IMR-90 (cell line): ENCODE measurements at regions not wholly inside any gene's neighbourhood (a gene's known extent, or its start where the extent isn't known, plus 50 kb on each side); places are given as distances from the start of the nearest gene placed in this dataset.
"Not testable (repeated sequence)": the region's sequence is repeated elsewhere in the genome, so short reads cannot be mapped to it uniquely, and the experiment has no call there.

ENCODE experiments used
- ATAC-seq: fragments of 200-7000 bp; cut with Tn5 transposase; 2 replicates; pipeline ENCODE4 v1.9.1; 2020; ENCODE audit warnings: low read depth, mild to moderate bottlenecking, moderate library complexity
- BruUV-seq: library from RNA; stranded (reverse); fragments of 400-500 nt; replicated peaks from 2 replicates; lab custom pipeline; 2021; lab: Mats Ljungman, UMichigan
- CTCF ChIA-PET: fragments of 300-600 bp; formaldehyde crosslinking; extraction: SDS; loops from one replicate; lab custom pipeline; 2021; ENCODE audit warnings: antibody characterized with exemption; lab: Yijun Ruan, JAX
- POLR2A ChIA-PET: fragments of 300-600 bp; sonication (Branson Sonifier 250); formaldehyde crosslinking; loops from one replicate; lab custom pipeline; 2022; ENCODE audit warnings: antibody characterized with exemption; ENCODE audit not compliant: unreplicated experiment; lab: Charles Lee
- DNase-seq: peaks from one replicate; pipeline ENCODE4 v3.0.0; 2013
- H2AFZ ChIP-seq: replicated peaks from 2 replicates; pipeline ENCODE3; 2013; ENCODE audit warnings: low read length, mild to moderate bottlenecking; ENCODE audit not compliant: poor library complexity
- H2AK5ac ChIP-seq: 2 replicates; pipeline ENCODE4 v1.6.1; 2013; ENCODE audit warnings: low read depth, low read length, inconsistent platforms
- H2AK9ac ChIP-seq: replicated peaks from 2 replicates; pipeline ENCODE3; 2013; ENCODE audit warnings: mild to moderate bottlenecking, low read depth, low read length, moderate library complexity; ENCODE audit not compliant: poor library complexity
- H2BK120ac ChIP-seq: 2 replicates; pipeline ENCODE4 v1.6.1; 2013; ENCODE audit warnings: low read depth, low read length, inconsistent platforms
- H2BK15ac ChIP-seq: 3 replicates; pipeline ENCODE4 v1.6.1; 2013; ENCODE audit warnings: low read depth, low read length, inconsistent platforms
- H2BK20ac ChIP-seq: 2 replicates; pipeline ENCODE4 v1.6.1; 2013; ENCODE audit warnings: low read depth, mild to moderate bottlenecking, inconsistent platforms, low read length, moderate library complexity
- H2BK5ac ChIP-seq: 2 replicates; pipeline ENCODE4 v1.6.1; 2013; ENCODE audit warnings: mild to moderate bottlenecking, low read depth, low read length, inconsistent platforms; ENCODE audit not compliant: poor library complexity, severe bottlenecking
- H3K14ac ChIP-seq: replicated peaks from 2 replicates; pipeline ENCODE4 v1.6.1; 2013; ENCODE audit warnings: low read depth, low read length, inconsistent platforms
- H3K18ac ChIP-seq: 2 replicates; pipeline ENCODE4 v1.6.1; 2013; ENCODE audit warnings: low read depth, low read length, control low read depth
- H3K23ac ChIP-seq: 2 replicates; pipeline ENCODE4 v1.6.1; 2013; ENCODE audit warnings: low read depth, low read length, inconsistent platforms
- H3K27ac ChIP-seq: 2 replicates; pipeline ENCODE4 v1.5.1; 2013; ENCODE audit warnings: mild to moderate bottlenecking, control low read depth, low read length; ENCODE audit not compliant: insufficient read depth
- H3K27me3 ChIP-seq: 2 replicates; pipeline ENCODE4 v1.6.1; 2013; ENCODE audit warnings: low read length; ENCODE audit not compliant: control insufficient read depth, insufficient read depth
- H3K36me3 ChIP-seq: 2 replicates; pipeline ENCODE4 v1.6.1; 2013; ENCODE audit warnings: low read length, mixed read lengths; ENCODE audit not compliant: control insufficient read depth, insufficient read depth
- H3K4ac ChIP-seq: 2 replicates; pipeline ENCODE4 v1.6.1; 2013; ENCODE audit warnings: low read depth, low read length, inconsistent platforms
- H3K4me1 ChIP-seq: 2 replicates; pipeline ENCODE4 v1.6.1; 2013; ENCODE audit warnings: low read length, mixed read lengths; ENCODE audit not compliant: control insufficient read depth, insufficient read depth
- H3K4me2 ChIP-seq: 2 replicates; pipeline ENCODE4 v1.6.1; 2013; ENCODE audit warnings: low read depth, mild to moderate bottlenecking, control low read depth, low read length, moderate library complexity
- H3K4me3 ChIP-seq: 2 replicates; pipeline ENCODE4 v1.5.1; 2013; ENCODE audit warnings: low read depth, mild to moderate bottlenecking, control low read depth, low read length, moderate library complexity; ENCODE audit not compliant: insufficient read depth
- H3K56ac ChIP-seq: 2 replicates; pipeline ENCODE4 v1.6.1; 2013; ENCODE audit warnings: low read length, inconsistent platforms; ENCODE audit not compliant: insufficient read depth; ENCODE audit errors: extremely low read depth
- H3K79me1 ChIP-seq, 2 experiments: 2 replicates each; pipeline ENCODE4 v1.6.1; 2013; ENCODE audit warnings: low read length in 2 of 2, inconsistent platforms in 1 of 2, low read depth in 1 of 2
- H3K9ac ChIP-seq: 2 replicates; pipeline ENCODE4 v1.6.1; 2013; ENCODE audit warnings: low read depth, low read length, control low read depth
- H3K9me1 ChIP-seq: 2 replicates; pipeline ENCODE4 v1.6.1; 2013; ENCODE audit warnings: low read length, inconsistent platforms; ENCODE audit not compliant: insufficient read depth
- H3K9me3 ChIP-seq: 2 replicates; pipeline ENCODE4 v1.6.1; 2013; ENCODE audit warnings: low read length; ENCODE audit not compliant: control insufficient read depth, insufficient read depth
- H4K20me1 ChIP-seq: 2 replicates; pipeline ENCODE4 v1.6.1; 2013; ENCODE audit warnings: low read length, inconsistent platforms; ENCODE audit not compliant: insufficient read depth
- H4K5ac ChIP-seq: 2 replicates; pipeline ENCODE4 v1.6.1; 2013; ENCODE audit warnings: mild to moderate bottlenecking, low read depth, low read length, control low read depth
- H4K8ac ChIP-seq, 2 experiments: 2 replicates each; pipeline ENCODE4 v1.6.1; 2013; ENCODE audit warnings: low read depth in 2 of 2, low read length in 2 of 2, control low read depth in 1 of 2, inconsistent platforms in 1 of 2
- H4K91ac ChIP-seq: 2 replicates; pipeline ENCODE4 v1.6.1; 2013; ENCODE audit warnings: low read depth, low read length, inconsistent platforms; ENCODE audit not compliant: insufficient read depth
- WGBS, 2 experiments: methylation state at CpG; one replicate each; pipeline versions ENCODE4 v1.1.5 to v1.1.7; 2013; ENCODE audit warnings: missing lambda C conversion rate in 2 of 2; ENCODE audit not compliant: insufficient read length in 1 of 2; ENCODE audit errors: extremely low coverage in 2 of 2; 5-methylcytosine and 5-hydroxymethylcytosine counted together
- dilution Hi-C: fragments of 300-500 bp; cut with HindIII; formaldehyde crosslinking; loops from one replicate; pipeline ENCODE4 v1.14.3; 2018; ENCODE audit warnings: low sequenced_read_pairs; ENCODE audit not compliant: unreplicated experiment
- in situ Hi-C: fragments of 300-500 bp; cut with MboI; formaldehyde crosslinking; loops from 3 replicates; pipeline ENCODE4 v1.14.3; 2019; ENCODE audit warnings: low sequenced_read_pairs, inconsistent platforms, mixed read lengths
- intact Hi-C: fragments of 100-400 bp; cut with micrococcal nuclease; formaldehyde crosslinking; loops from 2 replicates; pipeline ENCODE4 v1.10.0; 2022

GRCh38 chr9:42568942-42569556, 385.6 kb downstream of the SPATA31A6 start:
- H2AK9ac ChIP-seq, CTCF ChIA-PET, H2AK5ac ChIP-seq, H4K5ac ChIP-seq, H3K56ac ChIP-seq, H3K9me1 ChIP-seq, H4K91ac ChIP-seq, H2BK20ac ChIP-seq, intact Hi-C loops, H3K79me1 ChIP-seq, H4K20me1 ChIP-seq, H2BK15ac ChIP-seq, dilution Hi-C loops, ATAC-seq, H2AFZ ChIP-seq, H3K14ac ChIP-seq, H2BK5ac ChIP-seq, in situ Hi-C loops, H3K9me3 ChIP-seq, DNase-seq, H2BK120ac ChIP-seq, H3K23ac ChIP-seq, H3K27me3 ChIP-seq, H3K18ac ChIP-seq, H4K8ac ChIP-seq, H3K4me2 ChIP-seq, H3K27ac ChIP-seq, H3K9ac ChIP-seq, H3K36me3 ChIP-seq, BruUV-seq, H3K4me1 ChIP-seq, POLR2A ChIA-PET, H3K4me3 ChIP-seq, H3K4ac ChIP-seq: not testable (repeated sequence)
- WGBS, 2 experiments = no CpG with 5 or more reads among the region's 34 CpGs

GRCh38 chr9:42577851-42578250, 394.4 kb downstream of the SPATA31A6 start:
- H3K9me3 ChIP-seq, H2AK5ac ChIP-seq, DNase-seq, H3K27ac ChIP-seq, H2BK120ac ChIP-seq, H4K91ac ChIP-seq, H3K79me1 ChIP-seq, H2BK5ac ChIP-seq, H2BK15ac ChIP-seq, H2BK20ac ChIP-seq, H3K9ac ChIP-seq, in situ Hi-C loops, H2AFZ ChIP-seq, H3K23ac ChIP-seq, H3K4me3 ChIP-seq, H3K4me2 ChIP-seq, H3K36me3 ChIP-seq, H4K20me1 ChIP-seq, H3K56ac ChIP-seq, H2AK9ac ChIP-seq, H3K9me1 ChIP-seq, H3K14ac ChIP-seq, BruUV-seq, H3K27me3 ChIP-seq, intact Hi-C loops, H3K4me1 ChIP-seq, H3K18ac ChIP-seq, dilution Hi-C loops, ATAC-seq, H3K4ac ChIP-seq, POLR2A ChIA-PET, H4K8ac ChIP-seq, CTCF ChIA-PET, H4K5ac ChIP-seq: not testable (repeated sequence)
- no CpG with 5 or more reads among the region's 8 CpGs for WGBS, 2 experiments
